Esophagus muscularis mucosa (tissue), 4 donors: ENCODE measurements at regions not wholly inside any gene's neighbourhood (a gene's known extent, or its start where the extent isn't known, plus 50 kb on each side); places are given as distances from the start of the nearest gene placed in this dataset.

Experiments
- DNase-seq: peaks from one replicate; pipeline ENCODE4 v3.0.0-alpha.2; 2017; ENCODE audit errors: extremely low spot score
- H3K27ac ChIP-seq, 4 donors: fragments of 200-600 bp; sonication (generic); replicated peaks in 1 of 4; 1 replicate in 3 of 4; 2 replicates in 1 of 4; pipeline ENCODE4 v1.5.1; 2016 to 2019; ENCODE audit warnings: mild to moderate bottlenecking in 1 of 4
- H3K27me3 ChIP-seq, 4 donors: fragments of 200-600 bp; sonication (generic); one replicate each; pipeline versions ENCODE4 v1.5.1 to v1.6.0; 2016 to 2019
- H3K36me3 ChIP-seq, 4 donors: fragments of 200-600 bp; sonication (generic); one replicate each; pipeline ENCODE4 v1.5.1; 2016 to 2019
- H3K4me1 ChIP-seq, 4 donors: fragments of 200-600 bp; sonication (generic); one replicate each; pipeline ENCODE4 v1.5.1; 2016 to 2019
- H3K4me3 ChIP-seq, 4 donors: fragments of 200-600 bp; sonication (generic); 1 replicate in 2 of 4; 2 replicates in 2 of 4; pipeline ENCODE4 v1.5.1; 2016 to 2019; ENCODE audit warnings: mild to moderate bottlenecking in 4 of 4, moderate library complexity in 1 of 4
- H3K9me3 ChIP-seq, 4 donors: fragments of 200-600 bp; sonication (generic); 1 replicate in 3 of 4; 2 replicates in 1 of 4; pipeline ENCODE4 v1.5.1; 2016 to 2019
- CTCF ChIP-seq, 3 experiments: fragments of 200-600 bp in 2 of 3; fragments of 450-650 bp in 1 of 3; sonication (generic) in 2 of 3; IDR thresholded peaks; one replicate each; pipeline ENCODE4 v1.5.1; 2017 to 2019; ENCODE audit warnings: antibody characterized with exemption in 3 of 3, mild to moderate bottlenecking in 2 of 3, moderate library complexity in 1 of 3
- EP300 ChIP-seq: sonication (generic); formaldehyde crosslinking; IDR thresholded peaks from one replicate; pipeline ENCODE4 v1.6.1; 2017; ENCODE audit warnings: antibody characterized with exemption
- POLR2A ChIP-seq: fragments of 450-650 bp; IDR thresholded peaks from one replicate; pipeline ENCODE4 v1.6.1; 2017; ENCODE audit warnings: antibody characterized with exemption, moderate library complexity, mild to moderate bottlenecking, low read depth
- POLR2AphosphoS5 ChIP-seq, 2 donors: sonication (generic); formaldehyde crosslinking; IDR thresholded peaks; one replicate each; pipeline ENCODE4 v1.6.1; 2017; ENCODE audit warnings: antibody characterized with exemption in 2 of 2
- WGBS: methylation state at CpG from one replicate; pipeline ENCODE4 v1.1.5; 2018; 5-methylcytosine and 5-hydroxymethylcytosine counted together
- intact Hi-C: fragments of 100-400 bp; cut with DNase I; formaldehyde crosslinking; loops from one replicate; pipeline ENCODE4 v1.15.1; 2023

GRCh38 chr7:54080525-54080924 lies 461.6 kb upstream of the VSTM2A start:
- no peak for TF ChIP-seq POLR2AphosphoS5 (IDR thresholded peaks at IDR 0.05)
- no peak for TF ChIP-seq EP300
- TF ChIP-seq POLR2A: no peak
- no peak for TF ChIP-seq CTCF (IDR thresholded peaks at IDR 0.05)
- no peaks in the 10 kb centered on the region for H3K27me3 ChIP-seq
- H3K4me3 ChIP-seq: no peak overlapping the region
- no peak for DNase-seq
- H3K4me1 ChIP-seq: no peaks in the 10 kb centered on the region
- H3K27ac ChIP-seq: no peak overlapping the region
- no peaks in the 10 kb centered on the region for H3K36me3 ChIP-seq
- H3K9me3 ChIP-seq: no peaks in the 10 kb centered on the region
- intact Hi-C loops: no loop called here
- 42% methylated on average over 2 of the region's 2 CpGs for WGBS

DNA sequence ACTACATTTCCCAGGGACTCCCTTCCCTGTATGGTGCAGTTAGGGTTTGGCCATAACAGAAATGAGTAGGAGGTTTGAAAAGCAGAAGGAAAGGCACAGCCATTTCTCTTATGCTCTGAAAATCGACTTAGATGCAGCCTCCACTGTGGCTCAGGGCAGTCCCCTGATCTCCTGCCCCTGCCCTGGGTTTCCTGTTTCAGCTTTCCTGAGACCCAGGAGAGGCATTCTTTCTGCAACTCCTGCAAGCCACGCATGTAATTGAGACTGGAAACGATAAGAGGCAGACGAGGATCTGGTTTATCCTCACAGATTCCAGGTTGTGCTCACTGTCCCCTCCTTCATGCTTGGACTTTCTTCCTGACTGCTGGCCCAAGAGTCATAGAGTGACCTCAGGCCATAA lies 461.2 kb upstream of the VSTM2A start:
- intact Hi-C loops: no loop called here
- Histone ChIP-seq H3K36me3 (no peaks in the 10 kb centered on the region), H3K4me1 (no peaks in the 10 kb centered on the region), H3K27me3 (no peaks in the 10 kb centered on the region), H3K27ac (no peak overlapping the region), H3K4me3 (no peak overlapping the region), H3K9me3 (no peaks in the 10 kb centered on the region)
- no peak for DNase-seq
- TF ChIP-seq POLR2A (no peak), POLR2AphosphoS5 (IDR thresholded peaks at IDR 0.05) (no peak), EP300 (no peak), CTCF (IDR thresholded peaks at IDR 0.05) (no peak)
- 67% methylated on average over 4 of the region's 4 CpGs for WGBS

DNA sequence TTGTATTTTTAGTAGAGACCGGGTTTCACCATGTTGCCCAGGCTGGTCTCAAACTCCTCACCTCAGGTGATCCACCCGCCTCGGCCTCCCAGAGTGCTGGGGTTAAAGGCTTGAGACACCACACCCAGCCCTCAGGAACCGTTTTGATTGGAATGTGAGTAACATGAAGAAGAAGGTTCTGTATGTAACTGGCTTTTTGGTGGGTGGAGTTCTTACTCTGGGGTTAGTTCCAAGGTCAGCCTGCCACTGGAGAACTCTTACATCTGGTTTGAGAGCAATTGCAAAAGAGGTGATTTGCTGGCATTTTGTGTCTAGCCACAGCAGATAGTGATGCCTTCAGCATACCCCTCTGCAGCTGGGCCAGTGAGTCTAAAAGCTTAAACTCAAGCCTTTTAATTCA lies 457.8 kb upstream of the VSTM2A start:
- no peaks in the 10 kb centered on the region for H3K27me3 ChIP-seq
- intact Hi-C loops: no loop called here
- no peaks in the 10 kb centered on the region for H3K9me3 ChIP-seq
- 79% methylated on average over 4 of the region's 4 CpGs for WGBS
- H3K4me3 ChIP-seq: no peak overlapping the region
- H3K27ac ChIP-seq: no peak overlapping the region
- no peak for TF ChIP-seq POLR2AphosphoS5 (IDR thresholded peaks at IDR 0.05)
- TF ChIP-seq POLR2A: no peak
- TF ChIP-seq EP300: no peak
- TF ChIP-seq CTCF (IDR thresholded peaks at IDR 0.05): no peak
- no peak for DNase-seq
- H3K4me1 ChIP-seq: no peaks in the 10 kb centered on the region
- H3K36me3 ChIP-seq: no peaks in the 10 kb centered on the region

GRCh38 chr7:54090652-54091213 lies 451.4 kb upstream of the VSTM2A start:
- Histone ChIP-seq H3K27me3 (no peaks in the 10 kb centered on the region), H3K4me3 (no peak overlapping the region), H3K4me1 (no peaks in the 10 kb centered on the region), H3K9me3 (no peaks in the 10 kb centered on the region), H3K36me3 (no peaks in the 10 kb centered on the region), H3K27ac (no peak overlapping the region)
- TF ChIP-seq EP300: no peak
- no peak for TF ChIP-seq CTCF (IDR thresholded peaks at IDR 0.05)
- TF ChIP-seq POLR2A: no peak
- no peak for TF ChIP-seq POLR2AphosphoS5 (IDR thresholded peaks at IDR 0.05)
- DNase-seq: no peak
- WGBS: 80% methylated on average over 4 of the region's 4 CpGs
- intact Hi-C loops: no loop called here

DNA sequence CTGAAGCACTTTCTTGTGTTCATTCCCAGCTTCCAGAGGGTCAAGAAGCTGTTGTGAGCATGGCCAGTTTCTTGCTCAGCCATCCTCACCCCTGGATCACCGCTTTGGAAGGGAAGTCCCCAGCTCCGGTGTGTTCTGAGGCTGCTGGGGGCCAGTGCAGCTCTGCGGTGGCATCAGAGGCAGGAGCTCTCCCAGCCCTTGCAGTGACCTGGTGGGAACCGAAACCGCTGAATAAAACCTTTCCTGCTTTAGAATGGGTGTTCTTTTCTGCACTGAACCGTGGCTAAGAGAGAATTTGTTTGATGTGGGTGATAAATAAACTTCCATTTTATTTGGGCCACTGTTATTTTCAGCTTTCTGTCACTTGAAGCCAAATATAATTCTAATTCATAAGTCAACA lies 450.9 kb upstream of the VSTM2A start:
- WGBS: 78% methylated on average over 6 of the region's 6 CpGs
- TF ChIP-seq POLR2A (no peak), POLR2AphosphoS5 (IDR thresholded peaks at IDR 0.05) (no peak), EP300 (no peak), CTCF (IDR thresholded peaks at IDR 0.05) (no peak)
- Histone ChIP-seq H3K27ac (no peak overlapping the region), H3K4me3 (no peak overlapping the region), H3K4me1 (no peaks in the 10 kb centered on the region), H3K9me3 (no peaks in the 10 kb centered on the region), H3K36me3 (no peaks in the 10 kb centered on the region), H3K27me3 (no peaks in the 10 kb centered on the region)
- intact Hi-C loops: no loop called here
- DNase-seq: no peak
